Vagina (tissue), 2 donors: ENCODE measurements at regions not wholly inside any gene's neighbourhood (a gene's known extent, or its start where the extent isn't known, plus 50 kb on each side); places are given as distances from the start of the nearest gene placed in this dataset.

ENCODE experiments used
- POLR2A ChIP-seq, 2 donors: fragments of 450-650 bp; IDR thresholded peaks; one replicate each; pipeline ENCODE4 v1.6.1; 2017; ENCODE audit warnings: antibody characterized with exemption in 2 of 2, mild to moderate bottlenecking in 2 of 2, moderate library complexity in 2 of 2
- POLR2AphosphoS5 ChIP-seq, 2 donors: sonication (generic); formaldehyde crosslinking; IDR thresholded peaks; one replicate each; pipeline ENCODE4 v1.9.0; 2017; ENCODE audit warnings: antibody characterized with exemption in 2 of 2, mild to moderate bottlenecking in 2 of 2, low read depth in 1 of 2; ENCODE audit not compliant: insufficient read depth in 1 of 2
- TF ChIP-seq, protein P1 (sequence below), 3 experiments: fragments of 450-650 bp in 2 of 3; fragments of 200-600 bp in 1 of 3; sonication (generic) in 1 of 3; IDR thresholded peaks; one replicate each; pipeline ENCODE4 v1.5.1; 2017 to 2019; ENCODE audit warnings: antibody characterized with exemption in 3 of 3, mild to moderate bottlenecking in 2 of 3, moderate library complexity in 2 of 3

DNA sequence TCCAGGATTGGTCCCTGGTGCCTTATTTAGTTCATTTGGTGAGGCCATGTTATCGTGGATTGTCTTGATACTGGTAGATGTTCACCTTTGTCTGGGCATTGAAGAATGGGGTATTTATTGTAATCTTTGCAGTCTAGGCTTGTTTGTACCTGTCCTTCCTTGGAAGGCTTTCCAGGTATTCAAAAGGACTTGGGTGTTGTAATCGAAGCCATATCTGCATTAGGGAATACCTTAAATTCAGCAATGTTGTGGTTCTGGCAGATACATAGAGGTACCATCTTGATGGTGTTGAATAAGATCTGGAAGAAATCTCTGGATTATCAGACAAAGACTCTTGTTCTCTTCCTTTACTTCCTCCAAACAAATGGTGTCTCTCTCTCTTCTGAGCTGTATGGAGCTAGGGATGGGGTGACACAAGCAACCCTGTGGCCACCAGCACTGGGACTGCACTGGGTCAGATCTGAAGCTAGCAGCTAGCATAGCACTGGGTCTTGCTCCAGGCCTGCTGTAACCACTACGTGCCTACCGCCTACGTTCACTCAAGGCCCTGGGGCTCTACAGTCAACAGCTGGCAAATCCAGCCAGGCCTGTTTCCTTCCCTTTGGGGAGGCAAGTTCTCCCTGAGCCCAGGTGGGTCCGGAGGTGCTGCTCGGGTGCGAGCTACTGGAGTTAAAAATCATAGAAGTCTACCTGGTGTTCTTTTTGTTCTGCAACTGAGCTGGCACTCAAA is 261.1 kb upstream of the CITED2 start:
- TF ChIP-seq, protein P1, sequence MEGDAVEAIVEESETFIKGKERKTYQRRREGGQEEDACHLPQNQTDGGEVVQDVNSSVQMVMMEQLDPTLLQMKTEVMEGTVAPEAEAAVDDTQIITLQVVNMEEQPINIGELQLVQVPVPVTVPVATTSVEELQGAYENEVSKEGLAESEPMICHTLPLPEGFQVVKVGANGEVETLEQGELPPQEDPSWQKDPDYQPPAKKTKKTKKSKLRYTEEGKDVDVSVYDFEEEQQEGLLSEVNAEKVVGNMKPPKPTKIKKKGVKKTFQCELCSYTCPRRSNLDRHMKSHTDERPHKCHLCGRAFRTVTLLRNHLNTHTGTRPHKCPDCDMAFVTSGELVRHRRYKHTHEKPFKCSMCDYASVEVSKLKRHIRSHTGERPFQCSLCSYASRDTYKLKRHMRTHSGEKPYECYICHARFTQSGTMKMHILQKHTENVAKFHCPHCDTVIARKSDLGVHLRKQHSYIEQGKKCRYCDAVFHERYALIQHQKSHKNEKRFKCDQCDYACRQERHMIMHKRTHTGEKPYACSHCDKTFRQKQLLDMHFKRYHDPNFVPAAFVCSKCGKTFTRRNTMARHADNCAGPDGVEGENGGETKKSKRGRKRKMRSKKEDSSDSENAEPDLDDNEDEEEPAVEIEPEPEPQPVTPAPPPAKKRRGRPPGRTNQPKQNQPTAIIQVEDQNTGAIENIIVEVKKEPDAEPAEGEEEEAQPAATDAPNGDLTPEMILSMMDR (IDR thresholded peaks at IDR 0.05): no peak
- TF ChIP-seq POLR2AphosphoS5 (IDR thresholded peaks at IDR 0.05; ENCODE audit: insufficient read depth in 1 of 2, low read depth in 1 of 2): no peak
- no peak for TF ChIP-seq POLR2A (IDR thresholded peaks at IDR 0.05)
